ENCODE measurements at regions not wholly inside any gene's neighbourhood (a gene's known extent, or its start where the extent isn't known, plus 50 kb on each side); places are given as distances from the start of the nearest gene placed in this dataset.

DNA sequence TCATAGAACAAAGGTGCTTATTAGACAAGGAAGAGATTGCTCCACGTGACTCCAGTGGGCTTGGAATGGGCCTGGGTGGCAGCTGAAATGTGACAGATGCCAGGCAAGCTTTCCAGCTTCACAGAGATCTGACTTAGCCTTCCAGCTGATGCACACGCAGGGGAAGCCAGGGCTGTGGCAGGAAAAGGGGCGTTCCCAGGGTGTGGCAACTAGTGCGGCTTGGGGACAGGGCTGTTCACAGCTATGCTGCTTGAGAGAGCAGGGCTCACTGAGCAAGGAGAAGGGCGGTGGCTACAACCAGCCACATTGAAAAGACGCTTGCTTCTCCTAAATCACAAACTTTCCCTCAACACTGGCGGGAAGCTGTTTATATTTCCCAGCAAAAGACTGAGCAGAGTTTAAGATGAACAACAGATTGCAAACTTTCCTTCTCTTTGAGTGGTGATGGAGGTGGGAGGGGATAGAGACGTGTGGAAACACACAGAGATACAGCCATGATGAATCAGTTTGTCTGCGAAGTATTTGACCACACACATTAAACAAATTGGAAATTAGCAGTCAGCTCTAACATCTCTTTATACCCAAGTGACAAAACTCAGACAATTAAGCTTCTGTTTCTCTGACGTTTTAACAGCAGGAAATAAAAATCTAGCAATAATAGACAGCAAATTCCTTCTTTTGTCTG, 127.5 kb downstream of the BDH1 start:
- TF ChIP-seq, protein P1, sequence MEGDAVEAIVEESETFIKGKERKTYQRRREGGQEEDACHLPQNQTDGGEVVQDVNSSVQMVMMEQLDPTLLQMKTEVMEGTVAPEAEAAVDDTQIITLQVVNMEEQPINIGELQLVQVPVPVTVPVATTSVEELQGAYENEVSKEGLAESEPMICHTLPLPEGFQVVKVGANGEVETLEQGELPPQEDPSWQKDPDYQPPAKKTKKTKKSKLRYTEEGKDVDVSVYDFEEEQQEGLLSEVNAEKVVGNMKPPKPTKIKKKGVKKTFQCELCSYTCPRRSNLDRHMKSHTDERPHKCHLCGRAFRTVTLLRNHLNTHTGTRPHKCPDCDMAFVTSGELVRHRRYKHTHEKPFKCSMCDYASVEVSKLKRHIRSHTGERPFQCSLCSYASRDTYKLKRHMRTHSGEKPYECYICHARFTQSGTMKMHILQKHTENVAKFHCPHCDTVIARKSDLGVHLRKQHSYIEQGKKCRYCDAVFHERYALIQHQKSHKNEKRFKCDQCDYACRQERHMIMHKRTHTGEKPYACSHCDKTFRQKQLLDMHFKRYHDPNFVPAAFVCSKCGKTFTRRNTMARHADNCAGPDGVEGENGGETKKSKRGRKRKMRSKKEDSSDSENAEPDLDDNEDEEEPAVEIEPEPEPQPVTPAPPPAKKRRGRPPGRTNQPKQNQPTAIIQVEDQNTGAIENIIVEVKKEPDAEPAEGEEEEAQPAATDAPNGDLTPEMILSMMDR (IDR thresholded peaks at IDR 0.05), result no peak
- TF ChIP-seq POLR2A (IDR thresholded peaks at IDR 0.05), result no peak
